Fibroblast of lung (primary cell): ENCODE measurements at regions not wholly inside any gene's neighbourhood (a gene's known extent, or its start where the extent isn't known, plus 50 kb on each side); places are given as distances from the start of the nearest gene placed in this dataset.

Experiments used
- DNase-seq, 2 donors: peaks; one replicate each; pipeline versions ENCODE4 v3.0.0 to v3.0.0-alpha.2; 2010; ENCODE audit warnings: low read depth in 2 of 2
- H2AFZ ChIP-seq: 2 replicates; pipeline ENCODE4 v1.5.1; 2012; ENCODE audit warnings: low read length, control low read depth, inconsistent platforms
- H3K27ac ChIP-seq: 2 replicates; pipeline ENCODE4 v1.5.1; 2011; ENCODE audit warnings: low read length, control low read depth; ENCODE audit not compliant: insufficient read depth
- H3K27me3 ChIP-seq: 2 replicates; pipeline ENCODE4 v1.5.1; 2011; ENCODE audit warnings: mild to moderate bottlenecking, low read length; ENCODE audit not compliant: control insufficient read depth, insufficient read depth
- H3K36me3 ChIP-seq: 2 replicates; pipeline ENCODE4 v1.5.1; 2011; ENCODE audit warnings: low read length; ENCODE audit not compliant: control insufficient read depth, insufficient read depth
- H3K4me1 ChIP-seq: 2 replicates; pipeline ENCODE4 v1.5.1; 2011; ENCODE audit warnings: low read length; ENCODE audit not compliant: control insufficient read depth, insufficient read depth; ENCODE audit errors: extremely low read depth
- H3K4me2 ChIP-seq: 2 replicates; pipeline ENCODE4 v1.5.1; 2011; ENCODE audit warnings: low read length, control low read depth; ENCODE audit not compliant: insufficient read depth; ENCODE audit errors: extremely low read depth
- H3K4me3 ChIP-seq, 4 experiments: fragments of 200-600 bp in 1 of 4; sonication (generic) in 1 of 4; replicated peaks in 1 of 4; 2 replicates each; pipeline ENCODE4 v1.5.1; 2011 to 2016; ENCODE audit warnings: low read length in 4 of 4, low read depth in 3 of 4, mild to moderate bottlenecking in 3 of 4, control low read depth in 2 of 4, inconsistent platforms in 1 of 4, mixed read lengths in 1 of 4; ENCODE audit not compliant: insufficient read depth in 1 of 4; ENCODE audit errors: control extremely low read depth in 1 of 4
- H3K79me2 ChIP-seq: 2 replicates; pipeline ENCODE4 v1.5.1; 2012; ENCODE audit warnings: mild to moderate bottlenecking, low read length, inconsistent platforms; ENCODE audit not compliant: control insufficient read depth, insufficient read depth
- H3K9ac ChIP-seq: 2 replicates; pipeline ENCODE4 v1.5.1; 2011; ENCODE audit warnings: mild to moderate bottlenecking, low read length, control low read depth; ENCODE audit not compliant: insufficient read depth
- H3K9me3 ChIP-seq: 2 replicates; pipeline ENCODE4 v1.5.1; 2012; ENCODE audit warnings: low read depth, low read length; ENCODE audit not compliant: control insufficient read depth, insufficient read depth
- H4K20me1 ChIP-seq: 2 replicates; pipeline ENCODE4 v1.5.1; 2011; ENCODE audit warnings: low read length; ENCODE audit not compliant: control insufficient read depth, insufficient read depth; ENCODE audit errors: extremely low read depth
- CTCF ChIP-seq, 2 donors: IDR thresholded peaks in 1 of 2; conservative IDR thresholded peaks in 1 of 2; 1 replicate in 1 of 2; 2 replicates in 1 of 2; pipeline ENCODE4 v1.5.1; 2011 to 2012; ENCODE audit warnings: low read length in 2 of 2, control low read depth in 1 of 2, inconsistent platforms in 1 of 2, low read depth in 1 of 2, mild to moderate bottlenecking in 1 of 2
- EZH2 ChIP-seq: IDR thresholded peaks from 2 replicates; pipeline ENCODE4 v1.5.1; 2012; ENCODE audit warnings: low read length, control low read depth, mild to moderate bottlenecking; ENCODE audit errors: missing control alignments

DNA sequence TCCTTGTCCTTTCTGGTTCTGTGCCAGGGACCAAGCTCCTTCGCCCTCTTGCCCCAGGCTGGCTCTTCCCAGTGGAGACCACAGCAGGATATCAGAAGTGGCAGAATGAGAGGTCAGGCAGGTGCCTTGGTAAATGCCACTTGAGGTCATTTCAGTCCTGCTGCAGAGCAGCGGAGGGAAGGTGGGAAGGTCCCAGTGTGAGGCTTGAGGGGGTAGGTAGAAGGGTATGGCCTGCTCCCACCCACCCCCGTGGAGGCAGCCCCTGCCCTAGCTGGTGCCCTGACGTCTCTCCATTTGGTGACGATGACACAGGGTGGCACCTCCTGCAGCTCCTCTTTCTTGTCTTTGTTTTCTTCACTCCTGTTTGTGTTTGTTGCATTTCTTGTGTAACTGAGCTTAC, 538.8 kb downstream of the TCERG1L start:
- Histone ChIP-seq H3K27me3 (no peaks in the 10 kb centered on the region), H3K4me2 (no peak overlapping the region), H2AFZ (no peak overlapping the region), H4K20me1 (no peaks in the 10 kb centered on the region), H3K27ac (no peak overlapping the region), H3K9ac (no peak overlapping the region), H3K4me1 (no peaks in the 10 kb centered on the region), H3K79me2 (no peaks in the 10 kb centered on the region), H3K9me3 (no peaks in the 10 kb centered on the region), H3K4me3 (no peak overlapping the region), H3K36me3 (no peaks in the 10 kb centered on the region)
- DNase-seq: no peak
- TF ChIP-seq CTCF (conservative IDR thresholded peaks at IDR 0.05 in 1 of 2, IDR thresholded peaks at IDR 0.05 in 1 of 2; ENCODE audit: low read depth in 1 of 2, low read length in 2 of 2): no peak
- no peak for TF ChIP-seq EZH2

GRCh38 chr10:130773941-130774340, 537.6 kb downstream of the TCERG1L start:
- Histone ChIP-seq H3K4me2 (no peak overlapping the region), H3K9me3 (no peaks in the 10 kb centered on the region), H2AFZ (no peak overlapping the region), H3K27ac (no peak overlapping the region), H3K27me3 (no peaks in the 10 kb centered on the region), H3K4me1 (no peaks in the 10 kb centered on the region), H3K4me3 (no peak overlapping the region), H3K36me3 (no peaks in the 10 kb centered on the region), H4K20me1 (no peaks in the 10 kb centered on the region), H3K9ac (no peak overlapping the region), H3K79me2 (no peaks in the 10 kb centered on the region)
- DNase-seq: no peak
- TF ChIP-seq EZH2: no peak
- no peak for TF ChIP-seq CTCF (conservative IDR thresholded peaks at IDR 0.05 in 1 of 2, IDR thresholded peaks at IDR 0.05 in 1 of 2; ENCODE audit: low read depth in 1 of 2, low read length in 2 of 2)

DNA sequence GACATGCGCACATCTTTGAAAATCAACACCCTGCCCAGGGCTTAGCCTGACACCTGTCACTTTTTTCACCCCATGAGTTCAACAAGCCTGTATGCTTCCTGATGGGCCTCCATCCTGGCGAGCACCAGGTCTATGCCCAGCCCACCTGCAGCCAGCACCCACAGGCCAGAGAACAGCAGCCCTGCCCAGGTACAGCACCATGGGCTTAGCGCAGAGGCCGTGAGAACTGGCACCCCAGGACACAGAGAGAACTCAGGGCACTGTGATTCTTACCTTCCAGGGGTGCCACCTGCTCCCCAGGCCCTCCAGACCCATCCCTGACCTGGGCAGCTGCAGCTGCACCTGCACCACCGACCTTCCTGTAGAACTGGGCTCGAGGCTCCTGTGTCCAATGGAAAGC, 536.6 kb downstream of the TCERG1L start:
- Histone ChIP-seq H4K20me1 (no peaks in the 10 kb centered on the region), H3K4me1 (no peaks in the 10 kb centered on the region), H3K9ac (no peak overlapping the region), H3K79me2 (no peaks in the 10 kb centered on the region), H2AFZ (no peak overlapping the region), H3K36me3 (no peaks in the 10 kb centered on the region), H3K4me3 (no peak overlapping the region), H3K27ac (no peak overlapping the region), H3K4me2 (no peak overlapping the region), H3K9me3 (no peaks in the 10 kb centered on the region), H3K27me3 (no peaks in the 10 kb centered on the region)
- no peak for DNase-seq
- TF ChIP-seq EZH2 (no peak), CTCF (conservative IDR thresholded peaks at IDR 0.05 in 1 of 2, IDR thresholded peaks at IDR 0.05 in 1 of 2; ENCODE audit: low read depth in 1 of 2, low read length in 2 of 2) (no peak)
